Fibroblast of lung (primary cell): ENCODE measurements at regions not wholly inside any gene's neighbourhood (a gene's known extent, or its start where the extent isn't known, plus 50 kb on each side); places are given as distances from the start of the nearest gene placed in this dataset.

Experiments
- EZH2 ChIP-seq: IDR thresholded peaks from 2 replicates; pipeline ENCODE4 v1.5.1; 2012; ENCODE audit warnings: low read length, control low read depth, mild to moderate bottlenecking; ENCODE audit errors: missing control alignments
- TF ChIP-seq, protein P1 (sequence below), 2 donors: IDR thresholded peaks in 1 of 2; conservative IDR thresholded peaks in 1 of 2; 1 replicate in 1 of 2; 2 replicates in 1 of 2; pipeline ENCODE4 v1.5.1; 2011 to 2012; ENCODE audit warnings: low read length in 2 of 2, control low read depth in 1 of 2, inconsistent platforms in 1 of 2, low read depth in 1 of 2, mild to moderate bottlenecking in 1 of 2

DNA sequence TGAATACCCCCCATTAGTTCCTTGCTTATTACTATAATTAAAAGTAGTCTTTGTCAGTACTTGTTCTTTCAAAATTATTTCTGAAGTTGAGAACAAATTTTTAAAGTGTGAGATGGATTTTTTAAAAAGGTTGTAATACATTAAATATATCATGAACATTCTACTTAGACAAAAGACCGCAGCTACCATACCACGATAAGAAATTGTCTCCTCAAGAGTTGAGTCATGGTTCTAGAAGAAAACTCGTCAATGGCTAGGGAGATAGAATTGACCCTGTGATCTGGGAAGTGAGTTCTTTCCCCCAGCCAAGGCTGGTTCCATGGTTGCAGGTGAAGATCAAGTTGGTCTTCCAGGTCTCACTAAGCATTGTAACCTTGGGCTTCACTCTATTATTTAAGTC lies 67.8 kb upstream of the ACYP2 start:
- TF ChIP-seq, protein P1, sequence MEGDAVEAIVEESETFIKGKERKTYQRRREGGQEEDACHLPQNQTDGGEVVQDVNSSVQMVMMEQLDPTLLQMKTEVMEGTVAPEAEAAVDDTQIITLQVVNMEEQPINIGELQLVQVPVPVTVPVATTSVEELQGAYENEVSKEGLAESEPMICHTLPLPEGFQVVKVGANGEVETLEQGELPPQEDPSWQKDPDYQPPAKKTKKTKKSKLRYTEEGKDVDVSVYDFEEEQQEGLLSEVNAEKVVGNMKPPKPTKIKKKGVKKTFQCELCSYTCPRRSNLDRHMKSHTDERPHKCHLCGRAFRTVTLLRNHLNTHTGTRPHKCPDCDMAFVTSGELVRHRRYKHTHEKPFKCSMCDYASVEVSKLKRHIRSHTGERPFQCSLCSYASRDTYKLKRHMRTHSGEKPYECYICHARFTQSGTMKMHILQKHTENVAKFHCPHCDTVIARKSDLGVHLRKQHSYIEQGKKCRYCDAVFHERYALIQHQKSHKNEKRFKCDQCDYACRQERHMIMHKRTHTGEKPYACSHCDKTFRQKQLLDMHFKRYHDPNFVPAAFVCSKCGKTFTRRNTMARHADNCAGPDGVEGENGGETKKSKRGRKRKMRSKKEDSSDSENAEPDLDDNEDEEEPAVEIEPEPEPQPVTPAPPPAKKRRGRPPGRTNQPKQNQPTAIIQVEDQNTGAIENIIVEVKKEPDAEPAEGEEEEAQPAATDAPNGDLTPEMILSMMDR (conservative IDR thresholded peaks at IDR 0.05 in 1 of 2, IDR thresholded peaks at IDR 0.05 in 1 of 2; ENCODE audit: low read depth in 1 of 2, low read length in 2 of 2) = no peak
- no peak for TF ChIP-seq EZH2
